HG02973 (cell line): ENCODE measurements at regions not wholly inside any gene's neighbourhood (a gene's known extent, or its start where the extent isn't known, plus 50 kb on each side); places are given as distances from the start of the nearest gene placed in this dataset.
"Not testable (repeated sequence)": the region's sequence is repeated elsewhere in the genome, so short reads cannot be mapped to it uniquely, and the experiment has no call there.

Experiments used
- ATAC-seq: cut with Tn5 transposase; IDR thresholded peaks from one replicate; pipeline ENCODE4 v1.9.1; 2021; ENCODE audit warnings: moderate library complexity; ENCODE audit not compliant: unreplicated experiment

- ATAC-seq = no peak
These were observed 280.8 kb upstream of the GRIA1 start for GRCh38 chr5:153209687-153210086.

GRCh38 chr5:153211076-153211475, 279.4 kb upstream of the GRIA1 start:
- ATAC-seq = no peak

GRCh38 chr5:153212471-153212870, 278.0 kb upstream of the GRIA1 start:
- ATAC-seq = no peak

GRCh38 chr5:153222936-153223335, 267.5 kb upstream of the GRIA1 start:
- ATAC-seq = no peak

GRCh38 chr5:153223376-153223775, 267.1 kb upstream of the GRIA1 start:
- no peak for ATAC-seq

GRCh38 chr5:153224651-153225050, 265.8 kb upstream of the GRIA1 start:
- ATAC-seq = no peak

- ATAC-seq = no peak
These were observed 256.5 kb upstream of the GRIA1 start for GRCh38 chr5:153233933-153234332.

GRCh38 chr5:153236319-153236718, 254.2 kb upstream of the GRIA1 start:
- no peak for ATAC-seq

- ATAC-seq = peak; percentile 88
These were observed 252.7 kb upstream of the GRIA1 start for GRCh38 chr5:153237671-153238332.

GRCh38 chr5:153257381-153257780, 233.1 kb upstream of the GRIA1 start:
- ATAC-seq = no peak

GRCh38 chr5:153258469-153258868, 232.0 kb upstream of the GRIA1 start:
- no peak for ATAC-seq

- ATAC-seq = no peak
These were observed 223.0 kb upstream of the GRIA1 start for GRCh38 chr5:153267506-153267905.

- no peak for ATAC-seq
These were observed 214.8 kb upstream of the GRIA1 start for GRCh38 chr5:153275695-153276094.

- no peak for ATAC-seq
These were observed 214.3 kb upstream of the GRIA1 start for GRCh38 chr5:153276151-153276550.

- ATAC-seq = not testable (repeated sequence)
These were observed 194.1 kb upstream of the GRIA1 start for GRCh38 chr5:153296251-153296844.

GRCh38 chr5:153299891-153300290, 190.6 kb upstream of the GRIA1 start:
- ATAC-seq = no peak

GRCh38 chr5:153308282-153308681, 182.2 kb upstream of the GRIA1 start:
- no peak for ATAC-seq

GRCh38 chr5:153318556-153318955, 171.9 kb upstream of the GRIA1 start:
- no peak for ATAC-seq

- ATAC-seq = no peak
These were observed 169.0 kb upstream of the GRIA1 start for GRCh38 chr5:153321478-153321877.

- no peak for ATAC-seq
These were observed 150.3 kb upstream of the GRIA1 start for GRCh38 chr5:153340139-153340538.

GRCh38 chr5:153340738-153341137, 149.7 kb upstream of the GRIA1 start:
- no peak for ATAC-seq

- no peak for ATAC-seq
These were observed 148.0 kb upstream of the GRIA1 start for GRCh38 chr5:153342487-153342886.

- ATAC-seq = no peak
These were observed 142.9 kb upstream of the GRIA1 start for GRCh38 chr5:153347611-153348010.
